ENCODE measurements at regions not wholly inside any gene's neighbourhood (a gene's known extent, or its start where the extent isn't known, plus 50 kb on each side); places are given as distances from the start of the nearest gene placed in this dataset.
"Not testable (repeated sequence)": the region's sequence is repeated elsewhere in the genome, so short reads cannot be mapped to it uniquely, and the experiment has no call there.

DNA sequence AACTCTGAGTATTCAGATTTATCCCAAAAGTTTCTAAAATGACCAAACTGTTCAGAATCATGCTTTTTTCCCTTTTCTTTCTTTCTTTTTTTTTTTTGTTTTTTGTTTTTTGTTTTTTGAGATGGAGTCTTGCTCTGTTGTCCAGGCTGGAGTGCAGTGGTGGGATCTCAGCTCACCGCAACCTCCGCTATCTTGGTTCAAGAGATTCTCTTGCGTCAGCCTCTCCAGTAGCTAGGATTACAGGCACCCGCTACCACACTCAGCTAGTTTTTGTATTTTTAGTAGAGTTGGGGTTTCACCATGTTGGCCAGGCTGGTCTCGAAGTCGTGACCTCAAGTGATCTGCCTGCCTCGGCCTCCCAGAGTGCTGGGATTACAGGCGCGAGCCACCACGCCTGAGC lies 219.2 kb upstream of the ZNF184 start:
- TF ChIP-seq, protein P1, sequence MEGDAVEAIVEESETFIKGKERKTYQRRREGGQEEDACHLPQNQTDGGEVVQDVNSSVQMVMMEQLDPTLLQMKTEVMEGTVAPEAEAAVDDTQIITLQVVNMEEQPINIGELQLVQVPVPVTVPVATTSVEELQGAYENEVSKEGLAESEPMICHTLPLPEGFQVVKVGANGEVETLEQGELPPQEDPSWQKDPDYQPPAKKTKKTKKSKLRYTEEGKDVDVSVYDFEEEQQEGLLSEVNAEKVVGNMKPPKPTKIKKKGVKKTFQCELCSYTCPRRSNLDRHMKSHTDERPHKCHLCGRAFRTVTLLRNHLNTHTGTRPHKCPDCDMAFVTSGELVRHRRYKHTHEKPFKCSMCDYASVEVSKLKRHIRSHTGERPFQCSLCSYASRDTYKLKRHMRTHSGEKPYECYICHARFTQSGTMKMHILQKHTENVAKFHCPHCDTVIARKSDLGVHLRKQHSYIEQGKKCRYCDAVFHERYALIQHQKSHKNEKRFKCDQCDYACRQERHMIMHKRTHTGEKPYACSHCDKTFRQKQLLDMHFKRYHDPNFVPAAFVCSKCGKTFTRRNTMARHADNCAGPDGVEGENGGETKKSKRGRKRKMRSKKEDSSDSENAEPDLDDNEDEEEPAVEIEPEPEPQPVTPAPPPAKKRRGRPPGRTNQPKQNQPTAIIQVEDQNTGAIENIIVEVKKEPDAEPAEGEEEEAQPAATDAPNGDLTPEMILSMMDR (IDR thresholded peaks at IDR 0.05; ENCODE audit: low read depth, low read length, missing input control) = not testable (repeated sequence)
- not testable (repeated sequence) for TF ChIP-seq RAD21, YY1 (IDR thresholded peaks at IDR 0.05)
